ENCODE measurements at regions not wholly inside any gene's neighbourhood (a gene's known extent, or its start where the extent isn't known, plus 50 kb on each side); places are given as distances from the start of the nearest gene placed in this dataset.

GRCh38 chr2:53252115-53252514, 515.5 kb upstream of the CHAC2 start:
- TF ChIP-seq FOXP2 (optimal IDR thresholded peaks at IDR 0.05; ENCODE audit: borderline replicate concordance, extremely low read depth, extremely low read length, insufficient read depth) (no peak), SIN3A (IDR thresholded peaks at IDR 0.05; ENCODE audit: borderline replicate concordance, insufficient read depth, low read length) (no peak), POLR2AphosphoS5 (IDR thresholded peaks at IDR 0.05; ENCODE audit: low read depth, low read length) (no peak), TAF1 (IDR thresholded peaks at IDR 0.05; ENCODE audit: borderline replicate concordance, insufficient read depth, low read length) (no peak), REST (IDR thresholded peaks at IDR 0.05; ENCODE audit: insufficient read depth in 1 of 2, low read depth in 2 of 2, low read length in 2 of 2) (no peak)

- TF ChIP-seq TAF1 (IDR thresholded peaks at IDR 0.05; ENCODE audit: borderline replicate concordance, insufficient read depth, low read length) (no peak), POLR2AphosphoS5 (IDR thresholded peaks at IDR 0.05; ENCODE audit: low read depth, low read length) (no peak), REST (IDR thresholded peaks at IDR 0.05; ENCODE audit: insufficient read depth in 1 of 2, low read depth in 2 of 2, low read length in 2 of 2) (no peak), SIN3A (IDR thresholded peaks at IDR 0.05; ENCODE audit: borderline replicate concordance, insufficient read depth, low read length) (no peak), FOXP2 (optimal IDR thresholded peaks at IDR 0.05; ENCODE audit: borderline replicate concordance, extremely low read depth, extremely low read length, insufficient read depth) (no peak)
Measured at GRCh38 chr2:53247956-53248735, 519.5 kb upstream of the CHAC2 start.

GRCh38 chr2:53243430-53243829, 524.2 kb upstream of the CHAC2 start:
- TF ChIP-seq POLR2AphosphoS5 (IDR thresholded peaks at IDR 0.05; ENCODE audit: low read depth, low read length), result no peak
- no peak for TF ChIP-seq TAF1 (IDR thresholded peaks at IDR 0.05; ENCODE audit: borderline replicate concordance, insufficient read depth, low read length)
- TF ChIP-seq REST (IDR thresholded peaks at IDR 0.05; ENCODE audit: insufficient read depth in 1 of 2, low read depth in 2 of 2, low read length in 2 of 2), result no peak
- TF ChIP-seq FOXP2 (optimal IDR thresholded peaks at IDR 0.05; ENCODE audit: borderline replicate concordance, extremely low read depth, extremely low read length, insufficient read depth), result no peak
- no peak for TF ChIP-seq SIN3A (IDR thresholded peaks at IDR 0.05; ENCODE audit: borderline replicate concordance, insufficient read depth, low read length)

- TF ChIP-seq REST (IDR thresholded peaks at IDR 0.05; ENCODE audit: insufficient read depth in 1 of 2, low read depth in 2 of 2, low read length in 2 of 2) (no peak), FOXP2 (optimal IDR thresholded peaks at IDR 0.05; ENCODE audit: borderline replicate concordance, extremely low read depth, extremely low read length, insufficient read depth) (no peak), TAF1 (IDR thresholded peaks at IDR 0.05; ENCODE audit: borderline replicate concordance, insufficient read depth, low read length) (no peak), POLR2AphosphoS5 (IDR thresholded peaks at IDR 0.05; ENCODE audit: low read depth, low read length) (no peak), SIN3A (IDR thresholded peaks at IDR 0.05; ENCODE audit: borderline replicate concordance, insufficient read depth, low read length) (no peak)
Measured at GRCh38 chr2:53242090-53242489, 525.5 kb upstream of the CHAC2 start.

All from PFSK-1 (cell line).